ENCODE measurements at regions not wholly inside any gene's neighbourhood (a gene's known extent, or its start where the extent isn't known, plus 50 kb on each side); places are given as distances from the start of the nearest gene placed in this dataset.

DNA sequence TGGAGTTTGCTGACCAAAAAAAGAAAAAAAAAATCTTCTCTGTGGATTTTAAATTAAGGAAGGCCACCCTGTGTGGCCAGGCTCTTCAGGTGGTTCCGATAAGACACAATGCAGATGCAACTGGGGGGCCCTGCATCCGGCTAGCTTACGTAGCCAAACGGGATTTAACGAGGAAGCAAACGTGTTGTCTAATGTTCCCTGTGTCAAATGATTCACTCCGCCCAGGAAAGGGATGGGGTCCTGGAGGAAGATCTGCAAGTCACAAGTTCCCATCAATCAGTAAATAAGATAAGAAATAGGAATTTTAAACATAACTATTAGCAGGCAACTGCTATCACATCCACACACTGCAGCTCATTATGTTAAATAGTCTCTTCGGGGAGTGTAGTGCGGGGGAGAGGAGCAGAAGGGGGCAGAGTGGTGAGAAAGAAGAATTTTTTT, 216.4 kb upstream of the GYPA start:
- Histone ChIP-seq H3K27ac (no peak overlapping the region), H3K4me3 (no peak overlapping the region), H3K9me3 (no peaks in the 10 kb centered on the region), H3K36me3 (no peaks in the 10 kb centered on the region), H3K4me1 (no peaks in the 10 kb centered on the region), H3K27me3 (no peaks in the 10 kb centered on the region)
- ATAC-seq (ENCODE audit: low FRiP score in 2 of 2) = no peak
- no peak for DNase-seq
- TF ChIP-seq EP300 (IDR thresholded peaks at IDR 0.05) (no peak), POLR2AphosphoS5 (IDR thresholded peaks at IDR 0.05) (no peak), POLR2A (IDR thresholded peaks at IDR 0.05) (no peak)
- TF ChIP-seq, protein P1, sequence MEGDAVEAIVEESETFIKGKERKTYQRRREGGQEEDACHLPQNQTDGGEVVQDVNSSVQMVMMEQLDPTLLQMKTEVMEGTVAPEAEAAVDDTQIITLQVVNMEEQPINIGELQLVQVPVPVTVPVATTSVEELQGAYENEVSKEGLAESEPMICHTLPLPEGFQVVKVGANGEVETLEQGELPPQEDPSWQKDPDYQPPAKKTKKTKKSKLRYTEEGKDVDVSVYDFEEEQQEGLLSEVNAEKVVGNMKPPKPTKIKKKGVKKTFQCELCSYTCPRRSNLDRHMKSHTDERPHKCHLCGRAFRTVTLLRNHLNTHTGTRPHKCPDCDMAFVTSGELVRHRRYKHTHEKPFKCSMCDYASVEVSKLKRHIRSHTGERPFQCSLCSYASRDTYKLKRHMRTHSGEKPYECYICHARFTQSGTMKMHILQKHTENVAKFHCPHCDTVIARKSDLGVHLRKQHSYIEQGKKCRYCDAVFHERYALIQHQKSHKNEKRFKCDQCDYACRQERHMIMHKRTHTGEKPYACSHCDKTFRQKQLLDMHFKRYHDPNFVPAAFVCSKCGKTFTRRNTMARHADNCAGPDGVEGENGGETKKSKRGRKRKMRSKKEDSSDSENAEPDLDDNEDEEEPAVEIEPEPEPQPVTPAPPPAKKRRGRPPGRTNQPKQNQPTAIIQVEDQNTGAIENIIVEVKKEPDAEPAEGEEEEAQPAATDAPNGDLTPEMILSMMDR (IDR thresholded peaks at IDR 0.05) = no peak
- WGBS, 2 donors = 45 to 53% methylated on average over 9 of the region's 9 CpGs

DNA sequence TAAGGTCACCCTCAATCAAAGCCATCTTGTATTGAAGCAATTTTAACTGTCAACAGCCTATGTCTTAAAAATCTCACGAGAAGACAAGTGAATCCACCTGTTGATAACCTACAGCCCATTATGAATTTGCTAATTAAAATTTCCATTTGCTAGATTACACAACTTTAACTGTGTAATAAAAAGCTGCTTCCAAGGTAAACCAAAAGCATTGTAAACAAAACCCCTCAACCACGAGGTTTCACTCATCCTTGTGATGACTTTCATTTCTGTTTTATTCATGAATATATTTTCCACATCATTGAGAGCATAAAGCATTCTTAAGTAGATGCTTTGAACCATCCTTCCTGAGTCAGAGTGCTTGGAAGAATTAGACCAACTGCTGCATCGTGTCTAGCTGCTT, 217.5 kb upstream of the GYPA start:
- no peak overlapping the region for H3K4me3 ChIP-seq
- DNase-seq = no peak
- 65 to 67% methylated on average over 3 of the region's 3 CpGs for WGBS, 2 donors
- no peaks in the 10 kb centered on the region for H3K27me3 ChIP-seq
- H3K27ac ChIP-seq = no peak overlapping the region
- H3K36me3 ChIP-seq = no peaks in the 10 kb centered on the region
- H3K9me3 ChIP-seq = no peaks in the 10 kb centered on the region
- TF ChIP-seq POLR2A (IDR thresholded peaks at IDR 0.05) (no peak), POLR2AphosphoS5 (IDR thresholded peaks at IDR 0.05) (no peak), EP300 (IDR thresholded peaks at IDR 0.05) (no peak)
- TF ChIP-seq, protein P1 (IDR thresholded peaks at IDR 0.05) = no peak
- H3K4me1 ChIP-seq = no peaks in the 10 kb centered on the region
- ATAC-seq (ENCODE audit: low FRiP score in 2 of 2) = no peak

DNA sequence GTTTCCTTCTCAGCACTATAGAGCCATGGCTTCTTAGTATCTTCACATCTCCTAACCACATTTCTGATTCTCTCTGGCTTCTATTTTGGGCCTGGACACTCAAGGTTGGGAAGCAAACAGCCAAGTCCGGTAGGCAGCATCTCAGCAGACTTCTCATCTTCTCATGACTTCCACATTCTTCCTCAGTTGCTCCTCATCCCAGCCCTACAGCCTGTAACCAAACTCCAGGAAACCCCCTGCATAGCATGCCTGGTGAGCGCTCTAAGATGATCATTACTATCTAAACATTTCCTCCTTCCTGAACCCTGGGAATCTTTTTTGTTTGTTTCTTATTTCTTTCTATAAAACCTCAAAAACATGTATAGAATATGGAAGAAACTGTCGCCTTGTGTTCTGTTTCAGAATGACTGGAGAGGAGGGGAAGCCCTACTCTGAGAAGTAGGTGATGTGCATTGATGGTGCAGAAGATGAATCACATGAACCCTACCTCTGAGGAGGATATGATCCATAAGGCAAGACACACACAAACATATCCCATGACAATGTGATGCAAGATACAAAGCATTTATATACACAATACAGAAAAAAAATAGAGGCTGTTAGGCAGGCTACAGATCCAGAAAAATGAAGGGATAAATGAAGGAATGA, 219.8 kb upstream of the GYPA start:
- Histone ChIP-seq H3K9me3 (no peaks in the 10 kb centered on the region), H3K4me3 (no peak overlapping the region), H3K27me3 (no peaks in the 10 kb centered on the region), H3K4me1 (no peaks in the 10 kb centered on the region), H3K27ac (no peak overlapping the region), H3K36me3 (no peaks in the 10 kb centered on the region)
- no peak for DNase-seq
- no peak for ATAC-seq (ENCODE audit: low FRiP score in 2 of 2)
- TF ChIP-seq EP300 (IDR thresholded peaks at IDR 0.05) (no peak), POLR2A (IDR thresholded peaks at IDR 0.05) (no peak), POLR2AphosphoS5 (IDR thresholded peaks at IDR 0.05) (no peak)
- TF ChIP-seq, protein P1 (IDR thresholded peaks at IDR 0.05) = no peak
- WGBS, 2 donors = 80 to 93% methylated on average over 3 of the region's 3 CpGs

DNA sequence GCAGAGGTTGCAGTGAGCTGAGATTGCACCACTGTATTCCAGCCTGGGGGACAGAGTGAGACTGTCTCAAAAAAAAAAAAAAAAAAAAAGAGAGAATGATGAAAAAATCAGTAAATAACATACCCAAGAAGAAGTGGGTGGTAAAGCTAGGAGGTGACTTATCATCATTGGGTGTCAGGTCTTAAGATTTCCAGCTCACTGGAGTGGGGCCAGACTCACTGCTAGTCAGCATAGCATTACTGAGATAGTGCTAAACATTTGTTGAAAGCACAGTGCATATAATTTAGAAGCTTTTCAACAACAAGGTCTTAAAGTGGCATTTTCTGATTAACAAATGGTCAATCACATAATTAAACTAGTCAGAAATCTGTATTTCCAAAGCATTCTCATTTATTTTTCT, 221.8 kb upstream of the GYPA start:
- Histone ChIP-seq H3K27ac (no peak overlapping the region), H3K4me3 (no peak overlapping the region), H3K9me3 (no peaks in the 10 kb centered on the region), H3K36me3 (no peaks in the 10 kb centered on the region), H3K4me1 (no peaks in the 10 kb centered on the region), H3K27me3 (no peaks in the 10 kb centered on the region)
- no peak for DNase-seq
- ATAC-seq (ENCODE audit: low FRiP score in 2 of 2) = no peak
- TF ChIP-seq EP300 (IDR thresholded peaks at IDR 0.05) = no peak
- TF ChIP-seq POLR2AphosphoS5 (IDR thresholded peaks at IDR 0.05) = no peak
- TF ChIP-seq, protein P1 (IDR thresholded peaks at IDR 0.05) = no peak
- no peak for TF ChIP-seq POLR2A (IDR thresholded peaks at IDR 0.05)

DNA sequence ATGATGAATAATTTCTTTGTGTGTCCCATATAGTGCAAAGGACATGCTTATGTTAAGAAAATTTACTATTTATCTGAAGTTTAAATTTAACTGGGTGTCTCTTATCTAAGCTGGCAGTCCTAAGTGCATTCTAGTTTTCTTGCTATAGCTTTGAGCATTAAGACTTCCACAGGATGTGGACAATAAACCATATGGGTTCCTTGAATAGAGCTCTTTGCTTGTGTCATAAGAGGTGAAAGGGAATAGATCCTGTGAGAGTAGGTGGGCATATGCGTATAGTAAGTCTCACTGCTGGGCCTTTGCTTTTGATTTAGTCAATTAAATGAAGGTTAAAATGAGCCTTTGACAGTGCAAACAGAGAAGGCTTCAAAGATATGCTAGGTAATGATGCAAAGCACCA, 223.4 kb upstream of the GYPA start:
- DNase-seq (no peak), ATAC-seq (ENCODE audit: low FRiP score in 2 of 2) (no peak)
- H3K36me3 ChIP-seq = no peaks in the 10 kb centered on the region
- TF ChIP-seq EP300 (IDR thresholded peaks at IDR 0.05) (no peak), POLR2AphosphoS5 (IDR thresholded peaks at IDR 0.05) (no peak), POLR2A (IDR thresholded peaks at IDR 0.05) (no peak)
- TF ChIP-seq, protein P1 (IDR thresholded peaks at IDR 0.05) = no peak
- H3K4me3 ChIP-seq = no peak overlapping the region
- no peaks in the 10 kb centered on the region for H3K4me1 ChIP-seq
- no peaks in the 10 kb centered on the region for H3K27me3 ChIP-seq
- no peak overlapping the region for H3K27ac ChIP-seq
- no peaks in the 10 kb centered on the region for H3K9me3 ChIP-seq
- WGBS, 2 donors = 75 to 82% methylated on average over 1 of the region's 1 CpG

Data from upper lobe of left lung (tissue), 6 donors.